ENCODE measurements at regions not wholly inside any gene's neighbourhood (a gene's known extent, or its start where the extent isn't known, plus 50 kb on each side); places are given as distances from the start of the nearest gene placed in this dataset.

DNA sequence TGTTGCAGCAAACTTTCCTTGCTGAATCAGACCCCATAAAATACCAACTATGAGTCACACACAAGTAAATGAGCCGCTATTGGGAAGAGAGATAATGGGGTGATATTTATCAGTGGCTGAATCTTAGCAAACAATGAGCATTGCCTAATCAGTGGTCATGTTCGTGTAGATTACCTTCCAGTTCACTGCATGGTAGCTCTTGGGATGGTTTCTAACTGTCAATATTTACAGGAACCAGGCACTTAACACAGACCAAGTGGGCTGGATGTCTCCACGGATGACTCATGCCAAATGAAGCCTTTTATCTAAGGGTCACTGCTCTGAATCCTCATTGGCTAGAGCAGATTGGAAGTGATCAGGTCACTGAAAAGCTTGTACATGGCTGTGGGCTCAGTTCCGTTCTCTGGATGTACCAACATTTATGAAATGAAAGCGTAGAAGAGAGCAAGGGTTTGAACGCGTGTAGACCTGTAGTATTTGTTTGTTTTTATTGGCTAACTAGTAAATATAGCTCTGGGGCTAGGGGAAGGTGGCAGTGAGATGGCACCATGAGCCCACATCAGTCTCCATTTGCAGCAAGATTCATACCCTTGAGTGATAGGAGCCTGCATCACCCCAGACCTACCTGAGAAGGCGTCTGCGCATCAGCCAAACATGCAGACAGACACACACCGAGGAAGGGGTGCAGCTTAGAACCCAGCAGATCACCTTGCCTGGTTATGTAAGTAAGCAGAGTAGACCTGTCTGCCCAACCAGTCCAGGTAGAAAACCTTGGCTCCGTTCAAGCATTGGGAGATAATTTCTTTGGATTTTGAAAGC, 153.3 kb downstream of the TOMM20 start (continued):
- TF ChIP-seq, protein P1, sequence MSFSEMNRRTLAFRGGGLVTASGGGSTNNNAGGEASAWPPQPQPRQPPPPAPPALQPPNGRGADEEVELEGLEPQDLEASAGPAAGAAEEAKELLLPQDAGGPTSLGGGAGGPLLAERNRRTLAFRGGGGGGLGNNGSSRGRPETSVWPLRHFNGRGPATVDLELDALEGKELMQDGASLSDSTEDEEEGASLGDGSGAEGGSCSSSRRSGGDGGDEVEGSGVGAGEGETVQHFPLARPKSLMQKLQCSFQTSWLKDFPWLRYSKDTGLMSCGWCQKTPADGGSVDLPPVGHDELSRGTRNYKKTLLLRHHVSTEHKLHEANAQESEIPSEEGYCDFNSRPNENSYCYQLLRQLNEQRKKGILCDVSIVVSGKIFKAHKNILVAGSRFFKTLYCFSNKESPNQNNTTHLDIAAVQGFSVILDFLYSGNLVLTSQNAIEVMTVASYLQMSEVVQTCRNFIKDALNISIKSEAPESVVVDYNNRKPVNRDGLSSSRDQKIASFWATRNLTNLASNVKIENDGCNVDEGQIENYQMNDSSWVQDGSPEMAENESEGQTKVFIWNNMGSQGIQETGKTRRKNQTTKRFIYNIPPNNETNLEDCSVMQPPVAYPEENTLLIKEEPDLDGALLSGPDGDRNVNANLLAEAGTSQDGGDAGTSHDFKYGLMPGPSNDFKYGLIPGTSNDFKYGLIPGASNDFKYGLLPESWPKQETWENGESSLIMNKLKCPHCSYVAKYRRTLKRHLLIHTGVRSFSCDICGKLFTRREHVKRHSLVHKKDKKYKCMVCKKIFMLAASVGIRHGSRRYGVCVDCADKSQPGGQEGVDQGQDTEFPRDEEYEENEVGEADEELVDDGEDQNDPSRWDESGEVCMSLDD (tag by site-specific recombination; IDR thresholded peaks at IDR 0.05) = peak; percentile 19; the same call in 1 of the 2 replicates
- TF ChIP-seq MYNN (tag by site-specific recombination; IDR thresholded peaks at IDR 0.05; ENCODE audit: borderline replicate concordance) = no peak
- no peak for TF ChIP-seq ZNF571 (tag by site-specific recombination; IDR thresholded peaks at IDR 0.05)
- peak; percentile 45; the same call in 1 of the 2 replicates for TF ChIP-seq EGR2 (tag by site-specific recombination; IDR thresholded peaks at IDR 0.05; ENCODE audit: low read depth)
- TF ChIP-seq ZNF530 (tag by site-specific recombination; IDR thresholded peaks at IDR 0.05; ENCODE audit: low read depth) = no peak
- TF ChIP-seq ZNF626 (tag by site-specific recombination; IDR thresholded peaks at IDR 0.05) = no peak
- TF ChIP-seq, protein P2, sequence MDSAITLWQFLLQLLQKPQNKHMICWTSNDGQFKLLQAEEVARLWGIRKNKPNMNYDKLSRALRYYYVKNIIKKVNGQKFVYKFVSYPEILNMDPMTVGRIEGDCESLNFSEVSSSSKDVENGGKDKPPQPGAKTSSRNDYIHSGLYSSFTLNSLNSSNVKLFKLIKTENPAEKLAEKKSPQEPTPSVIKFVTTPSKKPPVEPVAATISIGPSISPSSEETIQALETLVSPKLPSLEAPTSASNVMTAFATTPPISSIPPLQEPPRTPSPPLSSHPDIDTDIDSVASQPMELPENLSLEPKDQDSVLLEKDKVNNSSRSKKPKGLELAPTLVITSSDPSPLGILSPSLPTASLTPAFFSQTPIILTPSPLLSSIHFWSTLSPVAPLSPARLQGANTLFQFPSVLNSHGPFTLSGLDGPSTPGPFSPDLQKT (IDR thresholded peaks at IDR 0.05; ENCODE audit: borderline replicate concordance, low read depth, low read length) = no peak
- TF ChIP-seq ZNF837 (tag by site-specific recombination; IDR thresholded peaks at IDR 0.05) = no peak
- TF ChIP-seq, protein P3, sequence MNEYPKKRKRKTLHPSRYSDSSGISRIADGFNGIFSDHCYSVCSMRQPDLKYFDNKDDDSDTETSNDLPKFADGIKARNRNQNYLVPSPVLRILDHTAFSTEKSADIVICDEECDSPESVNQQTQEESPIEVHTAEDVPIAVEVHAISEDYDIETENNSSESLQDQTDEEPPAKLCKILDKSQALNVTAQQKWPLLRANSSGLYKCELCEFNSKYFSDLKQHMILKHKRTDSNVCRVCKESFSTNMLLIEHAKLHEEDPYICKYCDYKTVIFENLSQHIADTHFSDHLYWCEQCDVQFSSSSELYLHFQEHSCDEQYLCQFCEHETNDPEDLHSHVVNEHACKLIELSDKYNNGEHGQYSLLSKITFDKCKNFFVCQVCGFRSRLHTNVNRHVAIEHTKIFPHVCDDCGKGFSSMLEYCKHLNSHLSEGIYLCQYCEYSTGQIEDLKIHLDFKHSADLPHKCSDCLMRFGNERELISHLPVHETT (tag by site-specific recombination; IDR thresholded peaks at IDR 0.05) = peak; percentile 67
- no peak for TF ChIP-seq ZNF416 (tag by site-specific recombination; IDR thresholded peaks at IDR 0.05)
- no peak for TF ChIP-seq ZNF174 (tag by site-specific recombination; IDR thresholded peaks at IDR 0.05)
- no peak for TF ChIP-seq ZNF354C (tag by site-specific recombination; IDR thresholded peaks at IDR 0.05; ENCODE audit: borderline replicate concordance, low read depth)
- no peak for TF ChIP-seq ZNF223 (tag by site-specific recombination; IDR thresholded peaks at IDR 0.05)
- no peak for TF ChIP-seq SALL2 (tag by site-specific recombination; IDR thresholded peaks at IDR 0.05; ENCODE audit: borderline replicate concordance)
- peak; percentile 96 for TF ChIP-seq FEZF1 (tag by site-specific recombination; IDR thresholded peaks at IDR 0.05)
- no peak for TF ChIP-seq ZNF26 (tag by site-specific recombination; IDR thresholded peaks at IDR 0.05)
- TF ChIP-seq KLF16 (tag by site-specific recombination; IDR thresholded peaks at IDR 0.05) = peak; percentile 62; the same call in 1 of the 2 replicates

GRCh38 chr1:234973426-234974250, 155.0 kb downstream of the TOMM20 start:
- POLR2A ChIA-PET = interaction anchor here (0.8 to 5.8 kb wide), 6 partner anchors 23 to 363 kb away, joined by 3 to 44 read pairs (median 8); partner anchors contain the start of gene IRF2BP2
- peaks cover 58% of the 10 kb centered on the region for H3K4me1 ChIP-seq (ENCODE audit: control insufficient read depth, insufficient read depth, low read length)
- TF ChIP-seq RBAK (tag by site-specific recombination; IDR thresholded peaks at IDR 0.05) = no peak
- no peak for TF ChIP-seq ZNF416 (tag by site-specific recombination; IDR thresholded peaks at IDR 0.05)
- TF ChIP-seq MYNN (tag by site-specific recombination; IDR thresholded peaks at IDR 0.05; ENCODE audit: borderline replicate concordance) = no peak
- no peak for TF ChIP-seq ZNF155 (tag by site-specific recombination; IDR thresholded peaks at IDR 0.05)
- TF ChIP-seq ZSCAN5A (tag by site-specific recombination; IDR thresholded peaks at IDR 0.05) = no peak
- no peak for TF ChIP-seq ZNF214 (tag by site-specific recombination; IDR thresholded peaks at IDR 0.05; ENCODE audit: borderline replicate concordance)
- TF ChIP-seq ZNF221 (tag by site-specific recombination; IDR thresholded peaks at IDR 0.05; ENCODE audit: borderline replicate concordance) = no peak
- TF ChIP-seq ZNF341 (tag by site-specific recombination; IDR thresholded peaks at IDR 0.05; ENCODE audit: low read depth) = 0 out of 2 replicates have a peak, but pooled peaks have one; percentile 17
- TF ChIP-seq ZNF146 (tag by site-specific recombination; IDR thresholded peaks at IDR 0.05) = no peak
- TF ChIP-seq ZNF391 (tag by site-specific recombination; IDR thresholded peaks at IDR 0.05; ENCODE audit: borderline replicate concordance, low read depth) = no peak
- TF ChIP-seq ZNF433 (tag by site-specific recombination; IDR thresholded peaks at IDR 0.05; ENCODE audit: low read depth) = no peak

More at GRCh38 chr1:234973426-234974250, 155.0 kb downstream of the TOMM20 start:
- H3K27ac ChIP-seq (ENCODE audit: extremely low read depth, low read depth, low read length) = peak overlapping the region; percentile 30
- CTCF ChIA-PET = interaction anchor here (0.5 to 3.3 kb wide), 9 partner anchors 10 to 474 kb away, joined by 3 to 10 read pairs (median 3); no protein-coding TSS in a partner anchor
- H3K4me3 ChIP-seq (ENCODE audit: low read depth, low read length) = no peak overlapping the region
- no peaks in the 10 kb centered on the region for H3K36me3 ChIP-seq (ENCODE audit: control insufficient read depth in 2 of 2, insufficient read depth in 1 of 2, low read length in 2 of 2)
- no peaks in the 10 kb centered on the region for H3K9me3 ChIP-seq (ENCODE audit: control insufficient read depth, insufficient read depth, low read depth, low read length)

Data from HEK293 (cell line).